Fibroblast of lung (primary cell): ENCODE measurements at regions not wholly inside any gene's neighbourhood (a gene's known extent, or its start where the extent isn't known, plus 50 kb on each side); places are given as distances from the start of the nearest gene placed in this dataset.
A peak's percentile ranks its signal among the peaks of the same experiment; 100 is the strongest.

Source experiments
- DNase-seq, 2 donors: peaks; one replicate each; pipeline versions ENCODE4 v3.0.0 to v3.0.0-alpha.2; 2010; ENCODE audit warnings: low read depth in 2 of 2
- H2AFZ ChIP-seq: 2 replicates; pipeline ENCODE4 v1.5.1; 2012; ENCODE audit warnings: low read length, control low read depth, inconsistent platforms
- H3K27ac ChIP-seq: 2 replicates; pipeline ENCODE4 v1.5.1; 2011; ENCODE audit warnings: low read length, control low read depth; ENCODE audit not compliant: insufficient read depth
- H3K27me3 ChIP-seq: 2 replicates; pipeline ENCODE4 v1.5.1; 2011; ENCODE audit warnings: mild to moderate bottlenecking, low read length; ENCODE audit not compliant: control insufficient read depth, insufficient read depth
- H3K36me3 ChIP-seq: 2 replicates; pipeline ENCODE4 v1.5.1; 2011; ENCODE audit warnings: low read length; ENCODE audit not compliant: control insufficient read depth, insufficient read depth
- H3K4me1 ChIP-seq: 2 replicates; pipeline ENCODE4 v1.5.1; 2011; ENCODE audit warnings: low read length; ENCODE audit not compliant: control insufficient read depth, insufficient read depth; ENCODE audit errors: extremely low read depth
- H3K4me2 ChIP-seq: 2 replicates; pipeline ENCODE4 v1.5.1; 2011; ENCODE audit warnings: low read length, control low read depth; ENCODE audit not compliant: insufficient read depth; ENCODE audit errors: extremely low read depth
- H3K4me3 ChIP-seq, 4 experiments: fragments of 200-600 bp in 1 of 4; sonication (generic) in 1 of 4; replicated peaks in 1 of 4; 2 replicates each; pipeline ENCODE4 v1.5.1; 2011 to 2016; ENCODE audit warnings: low read length in 4 of 4, low read depth in 3 of 4, mild to moderate bottlenecking in 3 of 4, control low read depth in 2 of 4, inconsistent platforms in 1 of 4, mixed read lengths in 1 of 4; ENCODE audit not compliant: insufficient read depth in 1 of 4; ENCODE audit errors: control extremely low read depth in 1 of 4
- H3K79me2 ChIP-seq: 2 replicates; pipeline ENCODE4 v1.5.1; 2012; ENCODE audit warnings: mild to moderate bottlenecking, low read length, inconsistent platforms; ENCODE audit not compliant: control insufficient read depth, insufficient read depth
- H3K9ac ChIP-seq: 2 replicates; pipeline ENCODE4 v1.5.1; 2011; ENCODE audit warnings: mild to moderate bottlenecking, low read length, control low read depth; ENCODE audit not compliant: insufficient read depth
- H3K9me3 ChIP-seq: 2 replicates; pipeline ENCODE4 v1.5.1; 2012; ENCODE audit warnings: low read depth, low read length; ENCODE audit not compliant: control insufficient read depth, insufficient read depth
- H4K20me1 ChIP-seq: 2 replicates; pipeline ENCODE4 v1.5.1; 2011; ENCODE audit warnings: low read length; ENCODE audit not compliant: control insufficient read depth, insufficient read depth; ENCODE audit errors: extremely low read depth
- EZH2 ChIP-seq: IDR thresholded peaks from 2 replicates; pipeline ENCODE4 v1.5.1; 2012; ENCODE audit warnings: low read length, control low read depth, mild to moderate bottlenecking; ENCODE audit errors: missing control alignments
- TF ChIP-seq, protein P1 (sequence below), 2 donors: IDR thresholded peaks in 1 of 2; conservative IDR thresholded peaks in 1 of 2; 1 replicate in 1 of 2; 2 replicates in 1 of 2; pipeline ENCODE4 v1.5.1; 2011 to 2012; ENCODE audit warnings: low read length in 2 of 2, control low read depth in 1 of 2, inconsistent platforms in 1 of 2, low read depth in 1 of 2, mild to moderate bottlenecking in 1 of 2

DNA sequence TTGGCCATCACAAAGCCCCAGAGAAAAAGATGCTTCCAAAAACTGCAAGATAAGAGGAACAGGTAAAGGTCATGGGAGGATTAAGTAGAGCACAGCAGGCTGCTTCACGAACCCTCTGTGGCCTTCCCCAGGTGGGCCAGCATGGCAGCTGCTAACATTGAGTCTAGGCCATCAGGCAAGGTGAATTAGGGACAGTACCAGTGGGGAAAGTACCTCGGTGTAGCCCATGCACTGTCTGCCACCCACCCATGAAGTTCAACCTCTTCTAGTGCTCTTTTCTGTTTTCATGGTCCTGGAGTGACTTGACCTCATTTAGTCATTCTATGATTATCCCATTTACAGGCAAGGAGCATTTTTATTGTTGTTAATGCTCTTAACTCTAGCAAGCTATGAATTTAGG is 108.6 kb upstream of the DUSP22 start:
- peaks cover 3% of the 10 kb centered on the region for H3K27me3 ChIP-seq
- H4K20me1 ChIP-seq: no peaks in the 10 kb centered on the region
- DNase-seq: no peak
- no peaks in the 10 kb centered on the region for H3K36me3 ChIP-seq
- no peak overlapping the region for H3K4me3 ChIP-seq
- H3K4me2 ChIP-seq: no peak overlapping the region
- H2AFZ ChIP-seq: no peak overlapping the region
- no peaks in the 10 kb centered on the region for H3K79me2 ChIP-seq
- no peak overlapping the region for H3K9ac ChIP-seq
- H3K27ac ChIP-seq: no peak overlapping the region
- TF ChIP-seq, protein P1, sequence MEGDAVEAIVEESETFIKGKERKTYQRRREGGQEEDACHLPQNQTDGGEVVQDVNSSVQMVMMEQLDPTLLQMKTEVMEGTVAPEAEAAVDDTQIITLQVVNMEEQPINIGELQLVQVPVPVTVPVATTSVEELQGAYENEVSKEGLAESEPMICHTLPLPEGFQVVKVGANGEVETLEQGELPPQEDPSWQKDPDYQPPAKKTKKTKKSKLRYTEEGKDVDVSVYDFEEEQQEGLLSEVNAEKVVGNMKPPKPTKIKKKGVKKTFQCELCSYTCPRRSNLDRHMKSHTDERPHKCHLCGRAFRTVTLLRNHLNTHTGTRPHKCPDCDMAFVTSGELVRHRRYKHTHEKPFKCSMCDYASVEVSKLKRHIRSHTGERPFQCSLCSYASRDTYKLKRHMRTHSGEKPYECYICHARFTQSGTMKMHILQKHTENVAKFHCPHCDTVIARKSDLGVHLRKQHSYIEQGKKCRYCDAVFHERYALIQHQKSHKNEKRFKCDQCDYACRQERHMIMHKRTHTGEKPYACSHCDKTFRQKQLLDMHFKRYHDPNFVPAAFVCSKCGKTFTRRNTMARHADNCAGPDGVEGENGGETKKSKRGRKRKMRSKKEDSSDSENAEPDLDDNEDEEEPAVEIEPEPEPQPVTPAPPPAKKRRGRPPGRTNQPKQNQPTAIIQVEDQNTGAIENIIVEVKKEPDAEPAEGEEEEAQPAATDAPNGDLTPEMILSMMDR (conservative IDR thresholded peaks at IDR 0.05 in 1 of 2, IDR thresholded peaks at IDR 0.05 in 1 of 2; ENCODE audit: low read depth in 1 of 2, low read length in 2 of 2): no peak
- no peak for TF ChIP-seq EZH2
- no peaks in the 10 kb centered on the region for H3K4me1 ChIP-seq
- no peaks in the 10 kb centered on the region for H3K9me3 ChIP-seq

DNA sequence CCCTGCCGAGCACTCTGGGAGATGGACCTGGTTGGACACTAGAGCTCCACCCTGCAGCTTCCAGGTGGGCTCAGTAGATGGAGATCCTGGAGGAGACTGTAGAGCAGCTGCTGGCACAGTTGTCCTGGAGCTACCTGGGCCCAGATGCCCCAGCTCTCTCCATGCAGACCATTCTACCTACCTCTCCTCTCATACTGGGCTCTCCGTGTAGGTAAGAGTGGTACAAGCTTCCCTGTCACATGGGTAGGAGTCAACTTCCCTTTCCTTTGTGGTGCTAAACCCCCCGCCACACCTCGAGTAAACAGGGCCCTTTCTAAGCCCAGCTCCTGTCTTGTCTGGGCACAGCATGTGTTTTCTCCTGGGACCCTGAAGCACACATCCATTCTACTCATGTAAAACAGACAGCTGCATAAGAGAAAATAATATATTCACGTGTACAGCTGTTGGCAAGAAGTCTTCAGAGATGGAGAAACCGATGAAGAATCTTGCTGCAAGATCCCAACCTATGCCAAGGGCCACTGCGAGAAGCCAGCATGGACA is 108.1 kb upstream of the DUSP22 start:
- H3K27me3 ChIP-seq: peaks cover 3% of the 10 kb centered on the region
- H3K4me2 ChIP-seq: no peak overlapping the region
- H3K79me2 ChIP-seq: no peaks in the 10 kb centered on the region
- H3K4me1 ChIP-seq: no peaks in the 10 kb centered on the region
- no peak overlapping the region for H3K27ac ChIP-seq
- H2AFZ ChIP-seq: no peak overlapping the region
- no peak overlapping the region for H3K9ac ChIP-seq
- H4K20me1 ChIP-seq: no peaks in the 10 kb centered on the region
- no peak overlapping the region for H3K4me3 ChIP-seq
- no peak for TF ChIP-seq EZH2
- TF ChIP-seq, protein P1 (conservative IDR thresholded peaks at IDR 0.05 in 1 of 2, IDR thresholded peaks at IDR 0.05 in 1 of 2; ENCODE audit: low read depth in 1 of 2, low read length in 2 of 2): no peak
- no peak for DNase-seq
- no peaks in the 10 kb centered on the region for H3K9me3 ChIP-seq
- no peaks in the 10 kb centered on the region for H3K36me3 ChIP-seq

DNA sequence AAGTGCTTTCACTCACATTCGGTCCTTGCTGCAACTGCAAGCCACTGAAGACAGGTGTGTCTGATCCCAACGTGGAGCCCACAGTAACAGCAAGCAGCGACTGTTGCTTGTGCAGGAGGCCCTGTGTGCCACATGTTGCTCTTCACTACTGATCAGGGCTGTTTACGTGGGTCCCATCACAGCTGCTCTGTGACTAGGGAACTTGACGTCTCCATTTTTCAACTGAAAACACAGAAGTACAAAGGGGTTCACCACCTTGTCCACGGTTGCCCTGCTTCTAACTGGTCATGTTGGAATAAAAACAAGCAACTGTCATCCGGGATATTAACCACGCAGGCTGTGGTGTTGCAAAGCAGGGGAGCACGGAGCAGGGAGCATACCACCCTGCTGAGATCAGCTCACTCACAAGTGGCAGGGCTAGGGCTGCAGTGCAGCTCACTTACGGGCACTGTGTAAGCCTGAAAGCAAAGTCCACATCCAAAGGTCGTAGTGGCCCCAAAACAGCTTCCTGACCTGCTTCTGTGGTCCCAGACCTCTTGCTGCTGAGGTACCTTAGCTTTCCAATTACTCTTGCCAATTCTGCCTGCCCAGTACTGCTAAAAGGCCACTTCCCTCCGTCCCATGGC is 105.8 kb upstream of the DUSP22 start:
- no peak overlapping the region for H3K9ac ChIP-seq
- H3K9me3 ChIP-seq: no peaks in the 10 kb centered on the region
- no peaks in the 10 kb centered on the region for H3K36me3 ChIP-seq
- H3K4me2 ChIP-seq: no peak overlapping the region
- H4K20me1 ChIP-seq: no peaks in the 10 kb centered on the region
- H3K4me3 ChIP-seq: no peak overlapping the region
- H3K79me2 ChIP-seq: no peaks in the 10 kb centered on the region
- peak; percentile 25 to 27 for DNase-seq
- H2AFZ ChIP-seq: no peak overlapping the region
- no peaks in the 10 kb centered on the region for H3K4me1 ChIP-seq
- H3K27me3 ChIP-seq: peaks cover 3% of the 10 kb centered on the region
- TF ChIP-seq EZH2: no peak
- TF ChIP-seq, protein P1 (conservative IDR thresholded peaks at IDR 0.05 in 1 of 2, IDR thresholded peaks at IDR 0.05 in 1 of 2; ENCODE audit: low read depth in 1 of 2, low read length in 2 of 2): no peak
- H3K27ac ChIP-seq: no peak overlapping the region
